ENCODE measurements at regions not wholly inside any gene's neighbourhood (a gene's known extent, or its start where the extent isn't known, plus 50 kb on each side); places are given as distances from the start of the nearest gene placed in this dataset.
A peak's percentile ranks its signal among the peaks of the same experiment; 100 is the strongest.
"Not testable (repeated sequence)": the region's sequence is repeated elsewhere in the genome, so short reads cannot be mapped to it uniquely, and the experiment has no call there.

- ATAC-seq; H3K9me3 ChIP-seq; H3K4me3 ChIP-seq; intact Hi-C loops (cut with DNase I, micrococcal nuclease); H3K4me1 ChIP-seq (ENCODE audit: low read depth); H3K36me3 ChIP-seq (ENCODE audit: low read depth); DNase-seq: not testable (repeated sequence)
Observed at GRCh38 chr15:30195355-30196008, 60.6 kb downstream of the GOLGA8T start.

GRCh38 chr15:30196009-30196375 is 61.1 kb downstream of the GOLGA8T start:
- H3K4me3 ChIP-seq; H3K4me1 ChIP-seq (ENCODE audit: low read depth); H3K9me3 ChIP-seq; intact Hi-C loops (cut with DNase I, micrococcal nuclease); H3K36me3 ChIP-seq (ENCODE audit: low read depth): not testable (repeated sequence)
- ATAC-seq = peak; percentile 60
- DNase-seq = peak in 2 of 3 donors; percentile 26 to 56

GRCh38 chr15:30196769-30197168 is 61.9 kb downstream of the GOLGA8T start:
- H3K4me3 ChIP-seq; H3K9me3 ChIP-seq; DNase-seq; H3K36me3 ChIP-seq (ENCODE audit: low read depth); intact Hi-C loops (cut with DNase I, micrococcal nuclease); H3K4me1 ChIP-seq (ENCODE audit: low read depth); ATAC-seq: not testable (repeated sequence)

GRCh38 chr15:30201517-30201916 is 66.7 kb downstream of the GOLGA8T start:
- intact Hi-C loops (cut with DNase I, micrococcal nuclease); H3K36me3 ChIP-seq (ENCODE audit: low read depth); DNase-seq; H3K4me3 ChIP-seq; ATAC-seq; H3K9me3 ChIP-seq; H3K4me1 ChIP-seq (ENCODE audit: low read depth): not testable (repeated sequence)

- H3K4me3 ChIP-seq; intact Hi-C loops (cut with DNase I, micrococcal nuclease); H3K4me1 ChIP-seq (ENCODE audit: low read depth); H3K9me3 ChIP-seq; DNase-seq; H3K36me3 ChIP-seq (ENCODE audit: low read depth); ATAC-seq: not testable (repeated sequence)
Observed at GRCh38 chr15:30213733-30214132, 78.9 kb downstream of the GOLGA8T start.

GRCh38 chr15:30221803-30222202 is 87.0 kb downstream of the GOLGA8T start:
- DNase-seq; H3K4me1 ChIP-seq (ENCODE audit: low read depth); ATAC-seq; H3K36me3 ChIP-seq (ENCODE audit: low read depth); H3K4me3 ChIP-seq; H3K9me3 ChIP-seq; intact Hi-C loops (cut with DNase I, micrococcal nuclease): not testable (repeated sequence)

- H3K36me3 ChIP-seq (ENCODE audit: low read depth); DNase-seq; ATAC-seq; H3K4me3 ChIP-seq; intact Hi-C loops (cut with DNase I, micrococcal nuclease); H3K9me3 ChIP-seq; H3K4me1 ChIP-seq (ENCODE audit: low read depth): not testable (repeated sequence)
Observed at GRCh38 chr15:30222798-30223591, 88.1 kb downstream of the GOLGA8T start.

GRCh38 chr15:30225233-30225891 is 90.5 kb downstream of the GOLGA8T start:
- not testable (repeated sequence) for ATAC-seq

GRCh38 chr15:30261432-30262141 is 126.7 kb downstream of the GOLGA8T start:
- H3K4me3 ChIP-seq; ATAC-seq; DNase-seq; H3K36me3 ChIP-seq (ENCODE audit: low read depth); H3K4me1 ChIP-seq (ENCODE audit: low read depth); intact Hi-C loops (cut with DNase I, micrococcal nuclease); H3K9me3 ChIP-seq: not testable (repeated sequence)

More at GRCh38 chr15:30225233-30225891, 90.5 kb downstream of the GOLGA8T start:
- DNase-seq = peak in 1 of 3 donors; percentile 6
- intact Hi-C loops (cut with DNase I, micrococcal nuclease); H3K4me1 ChIP-seq (ENCODE audit: low read depth); H3K36me3 ChIP-seq (ENCODE audit: low read depth); H3K4me3 ChIP-seq; H3K9me3 ChIP-seq: not testable (repeated sequence)

GRCh38 chr15:30262142-30262460 is 127.2 kb downstream of the GOLGA8T start:
- DNase-seq; H3K4me3 ChIP-seq; H3K9me3 ChIP-seq; intact Hi-C loops (cut with DNase I, micrococcal nuclease); H3K4me1 ChIP-seq (ENCODE audit: low read depth); H3K36me3 ChIP-seq (ENCODE audit: low read depth): not testable (repeated sequence)
- ATAC-seq = peak; percentile 80

GRCh38 chr15:30264000-30264399 is 129.1 kb downstream of the GOLGA8T start:
- ATAC-seq; H3K4me1 ChIP-seq (ENCODE audit: low read depth); intact Hi-C loops (cut with DNase I, micrococcal nuclease); H3K36me3 ChIP-seq (ENCODE audit: low read depth); DNase-seq; H3K9me3 ChIP-seq; H3K4me3 ChIP-seq: not testable (repeated sequence)

- ATAC-seq; intact Hi-C loops (cut with DNase I, micrococcal nuclease); H3K9me3 ChIP-seq; H3K4me1 ChIP-seq (ENCODE audit: low read depth); H3K36me3 ChIP-seq (ENCODE audit: low read depth); H3K4me3 ChIP-seq; DNase-seq: not testable (repeated sequence)
Observed at GRCh38 chr15:30295150-30295844, 98.0 kb downstream of the CHRFAM7A start.

- H3K4me1 ChIP-seq (ENCODE audit: low read depth); ATAC-seq; DNase-seq; H3K9me3 ChIP-seq; H3K36me3 ChIP-seq (ENCODE audit: low read depth); H3K4me3 ChIP-seq; intact Hi-C loops (cut with DNase I, micrococcal nuclease): not testable (repeated sequence)
Observed at GRCh38 chr15:30303968-30304367, 89.4 kb downstream of the CHRFAM7A start.

Data from mucosa of descending colon (tissue), 3 donors.